ENCODE measurements at regions not wholly inside any gene's neighbourhood (a gene's known extent, or its start where the extent isn't known, plus 50 kb on each side); places are given as distances from the start of the nearest gene placed in this dataset.

- Mint-ChIP-seq H3K4me3 (ENCODE audit: unreplicated experiment) (no peak overlapping the region), H3K4me1 (ENCODE audit: unreplicated experiment) (no peaks in the 10 kb centered on the region), H3K36me3 (ENCODE audit: low read depth, unreplicated experiment) (peaks cover 3% of the 10 kb centered on the region), H3K27ac (ENCODE audit: unreplicated experiment) (no peak overlapping the region), H3K27me3 (ENCODE audit: unreplicated experiment) (peaks cover 2% of the 10 kb centered on the region), H3K9me3 (ENCODE audit: unreplicated experiment) (peaks cover 7% of the 10 kb centered on the region)
- DNase-seq (ENCODE audit: low spot score): no peak
- no peak for TF ChIP-seq CTCF (IDR thresholded peaks at IDR 0.05; ENCODE audit: unreplicated experiment)
Measured at GRCh38 chr2:3025984-3026383, 351.6 kb downstream of the EIPR1 start.

GRCh38 chr2:3025261-3025660 lies 352.4 kb downstream of the EIPR1 start:
- peaks cover 4% of the 10 kb centered on the region for H3K9me3 Mint-ChIP-seq (ENCODE audit: unreplicated experiment)
- H3K4me1 Mint-ChIP-seq (ENCODE audit: unreplicated experiment): no peaks in the 10 kb centered on the region
- no peak for DNase-seq (ENCODE audit: low spot score)
- H3K27ac Mint-ChIP-seq (ENCODE audit: unreplicated experiment): no peak overlapping the region
- no peak for TF ChIP-seq CTCF (IDR thresholded peaks at IDR 0.05; ENCODE audit: unreplicated experiment)
- no peak overlapping the region for H3K4me3 Mint-ChIP-seq (ENCODE audit: unreplicated experiment)
- peaks cover 3% of the 10 kb centered on the region for H3K36me3 Mint-ChIP-seq (ENCODE audit: low read depth, unreplicated experiment)
- H3K27me3 Mint-ChIP-seq (ENCODE audit: unreplicated experiment): peaks cover 2% of the 10 kb centered on the region

- H3K27ac Mint-ChIP-seq (ENCODE audit: unreplicated experiment): no peak overlapping the region
- no peak overlapping the region for H3K4me3 Mint-ChIP-seq (ENCODE audit: unreplicated experiment)
- no peaks in the 10 kb centered on the region for H3K4me1 Mint-ChIP-seq (ENCODE audit: unreplicated experiment)
- TF ChIP-seq CTCF (IDR thresholded peaks at IDR 0.05; ENCODE audit: unreplicated experiment): no peak
- no peaks in the 10 kb centered on the region for H3K9me3 Mint-ChIP-seq (ENCODE audit: unreplicated experiment)
- no peak for DNase-seq (ENCODE audit: low spot score)
- peaks cover 3% of the 10 kb centered on the region for H3K36me3 Mint-ChIP-seq (ENCODE audit: low read depth, unreplicated experiment)
- H3K27me3 Mint-ChIP-seq (ENCODE audit: unreplicated experiment): peaks cover 2% of the 10 kb centered on the region
Measured at GRCh38 chr2:3024401-3024935, 353.1 kb downstream of the EIPR1 start.

- Mint-ChIP-seq H3K4me3 (ENCODE audit: unreplicated experiment) (no peak overlapping the region), H3K27ac (ENCODE audit: unreplicated experiment) (no peak overlapping the region), H3K4me1 (ENCODE audit: unreplicated experiment) (no peaks in the 10 kb centered on the region), H3K36me3 (ENCODE audit: low read depth, unreplicated experiment) (peaks cover 3% of the 10 kb centered on the region), H3K27me3 (ENCODE audit: unreplicated experiment) (peaks cover 3% of the 10 kb centered on the region), H3K9me3 (ENCODE audit: unreplicated experiment) (no peaks in the 10 kb centered on the region)
- DNase-seq (ENCODE audit: low spot score): no peak
- no peak for TF ChIP-seq CTCF (IDR thresholded peaks at IDR 0.05; ENCODE audit: unreplicated experiment)
Measured at GRCh38 chr2:3023531-3023930, 354.1 kb downstream of the EIPR1 start.

GRCh38 chr2:3022841-3023372 lies 354.7 kb downstream of the EIPR1 start:
- Mint-ChIP-seq H3K9me3 (ENCODE audit: unreplicated experiment) (no peaks in the 10 kb centered on the region), H3K4me1 (ENCODE audit: unreplicated experiment) (no peaks in the 10 kb centered on the region), H3K27me3 (ENCODE audit: unreplicated experiment) (peaks cover 4% of the 10 kb centered on the region), H3K27ac (ENCODE audit: unreplicated experiment) (no peak overlapping the region), H3K36me3 (ENCODE audit: low read depth, unreplicated experiment) (peaks cover 3% of the 10 kb centered on the region), H3K4me3 (ENCODE audit: unreplicated experiment) (no peak overlapping the region)
- no peak for TF ChIP-seq CTCF (IDR thresholded peaks at IDR 0.05; ENCODE audit: unreplicated experiment)
- DNase-seq (ENCODE audit: low spot score): no peak

All from endothelial cell (in vitro differentiated cells).